ENCODE measurements at regions not wholly inside any gene's neighbourhood (a gene's known extent, or its start where the extent isn't known, plus 50 kb on each side); places are given as distances from the start of the nearest gene placed in this dataset.

DNA sequence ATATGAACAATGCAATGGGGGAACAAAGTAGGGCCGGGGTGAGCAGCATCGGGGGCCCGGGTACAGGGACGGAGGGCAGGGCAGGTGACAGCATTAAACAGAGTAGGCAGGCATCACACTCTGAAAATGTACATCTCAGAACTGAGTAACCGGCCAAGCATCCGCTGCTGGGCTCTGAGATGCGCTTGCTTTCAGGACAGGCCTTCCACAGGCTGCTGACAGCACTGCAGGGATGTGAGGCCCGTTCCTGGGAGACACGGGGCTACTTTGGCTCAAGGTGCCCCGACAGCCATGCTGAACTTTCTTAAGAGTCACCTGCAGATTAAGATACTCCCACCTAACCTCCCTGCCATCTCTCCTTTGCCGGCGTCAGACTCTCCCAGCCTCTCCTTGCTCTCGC is 64.3 kb upstream of the FGFR2 start:
- no peak for DNase-seq (ENCODE audit: low read depth)

DNA sequence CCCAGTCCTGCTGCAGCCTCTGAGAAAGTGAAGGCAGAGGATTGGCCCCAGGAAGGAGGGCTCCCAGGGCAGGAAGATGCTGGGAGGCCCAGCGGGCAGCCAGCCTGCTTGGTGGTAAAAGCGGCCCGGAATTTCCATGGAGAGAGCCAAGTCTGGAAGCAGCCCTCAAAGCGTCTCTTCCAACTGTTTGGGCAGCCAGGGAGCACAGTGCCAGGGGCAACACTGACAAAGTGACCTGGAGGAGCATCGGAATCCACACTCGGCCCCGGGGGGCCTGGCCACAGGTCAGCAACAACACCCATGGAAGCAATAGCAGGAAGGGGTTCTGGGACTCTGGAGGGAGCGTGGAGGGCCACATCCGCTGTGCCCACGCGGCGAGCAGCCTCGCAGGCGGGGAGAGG is 63.2 kb upstream of the FGFR2 start:
- no peak for DNase-seq (ENCODE audit: low read depth)

DNA sequence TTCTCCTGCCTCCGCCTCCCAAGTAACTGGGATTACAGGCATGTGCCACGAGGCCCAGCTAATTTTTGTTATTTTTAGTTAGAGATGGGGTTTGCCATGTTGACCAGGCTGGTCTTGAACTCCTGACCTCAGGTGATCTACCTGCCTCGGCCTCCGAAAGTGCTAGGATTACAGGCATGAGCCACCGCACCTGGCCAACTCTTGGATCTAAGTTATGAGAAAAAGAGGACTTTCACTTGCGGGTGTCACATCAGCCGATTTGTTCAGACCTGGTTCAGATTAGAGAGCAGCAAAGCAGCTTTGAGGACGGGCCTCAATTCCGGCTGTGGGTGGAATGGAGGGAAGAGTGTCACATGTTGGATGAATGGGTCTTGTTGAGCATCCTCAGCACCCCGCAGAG is 61.0 kb upstream of the FGFR2 start:
- no peak for DNase-seq (ENCODE audit: low read depth)

DNA sequence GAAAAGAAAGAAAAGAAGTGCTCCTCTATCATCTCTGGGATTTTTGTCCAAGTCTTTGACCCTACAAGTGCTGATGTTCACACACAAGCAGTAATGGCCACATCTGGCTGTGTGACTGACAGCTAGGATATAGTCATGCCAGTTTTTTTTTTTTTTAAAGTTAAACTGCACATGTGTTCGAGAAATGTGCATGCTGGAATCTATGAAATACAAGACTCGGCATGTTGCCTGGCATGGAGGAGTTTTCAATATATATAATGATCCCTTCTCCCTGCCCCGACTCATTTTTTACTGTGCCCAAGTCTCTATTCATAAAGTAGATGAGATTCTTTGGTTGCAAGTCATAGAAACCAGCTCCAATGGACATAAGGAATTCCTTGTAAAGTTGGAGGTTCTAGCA is 60.4 kb upstream of the FGFR2 start:
- DNase-seq (ENCODE audit: low read depth): no peak

DNA sequence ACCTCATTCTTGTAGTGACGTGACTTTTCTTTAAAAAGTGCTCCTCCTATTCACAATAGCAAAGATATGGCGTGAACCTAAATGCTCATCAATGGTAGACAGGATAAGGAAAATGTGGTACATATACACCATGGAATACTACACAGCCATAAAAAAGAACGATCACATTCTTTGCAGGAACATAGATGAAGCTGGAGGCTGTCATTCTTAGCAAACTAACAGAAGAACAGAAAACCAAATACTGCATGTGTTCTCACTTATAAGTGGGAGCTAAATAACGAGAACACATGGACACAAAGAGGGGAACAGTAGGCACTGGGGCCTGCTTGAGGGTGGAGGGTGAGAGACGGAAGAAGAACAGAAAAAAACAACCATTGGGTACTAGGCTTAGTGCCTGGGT is 59.9 kb upstream of the FGFR2 start:
- DNase-seq (ENCODE audit: low read depth): no peak

DNA sequence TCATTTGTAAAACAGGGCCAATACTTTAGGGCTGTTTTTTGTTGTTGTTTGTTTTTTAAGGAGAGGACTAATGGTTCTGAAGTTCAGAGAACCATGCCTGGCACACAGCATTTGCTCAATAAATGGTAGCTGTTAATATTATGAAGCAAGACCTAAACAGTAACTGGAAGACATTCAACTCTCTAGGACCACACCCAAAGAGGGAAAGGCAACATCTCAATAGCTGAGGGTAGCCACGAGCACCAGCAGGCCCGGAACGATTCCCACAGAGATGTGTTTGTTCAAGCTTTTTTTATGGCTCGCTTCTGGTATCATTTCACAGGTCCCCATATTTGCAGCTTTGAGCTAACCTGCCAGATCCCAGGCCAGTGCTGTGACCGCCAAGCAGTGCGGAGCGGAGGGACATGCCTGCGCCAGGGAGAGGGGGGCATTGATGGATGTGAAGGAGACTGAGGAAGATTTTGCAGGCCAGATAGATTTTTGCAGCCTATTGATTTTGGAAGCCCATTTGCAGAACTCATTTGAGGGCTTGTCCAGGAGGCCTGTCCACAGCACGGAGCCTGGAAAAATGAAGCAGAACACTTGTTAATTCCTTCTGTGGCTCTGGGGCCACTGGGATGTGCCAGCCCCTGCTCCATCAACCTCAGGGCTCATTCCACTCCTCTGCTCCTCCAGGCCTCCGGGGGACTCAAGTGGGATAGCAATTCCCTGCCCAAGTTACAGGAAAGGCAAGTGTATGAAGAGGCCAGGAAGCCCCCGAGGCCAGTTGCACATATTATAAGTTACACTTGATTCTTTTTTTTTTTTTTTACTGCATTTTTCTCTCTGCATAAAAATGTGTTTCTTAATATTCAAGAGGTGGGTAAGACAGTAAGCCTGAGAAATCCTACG is 57.3 kb upstream of the FGFR2 start:
- DNase-seq (ENCODE audit: low read depth): no peak

DNA sequence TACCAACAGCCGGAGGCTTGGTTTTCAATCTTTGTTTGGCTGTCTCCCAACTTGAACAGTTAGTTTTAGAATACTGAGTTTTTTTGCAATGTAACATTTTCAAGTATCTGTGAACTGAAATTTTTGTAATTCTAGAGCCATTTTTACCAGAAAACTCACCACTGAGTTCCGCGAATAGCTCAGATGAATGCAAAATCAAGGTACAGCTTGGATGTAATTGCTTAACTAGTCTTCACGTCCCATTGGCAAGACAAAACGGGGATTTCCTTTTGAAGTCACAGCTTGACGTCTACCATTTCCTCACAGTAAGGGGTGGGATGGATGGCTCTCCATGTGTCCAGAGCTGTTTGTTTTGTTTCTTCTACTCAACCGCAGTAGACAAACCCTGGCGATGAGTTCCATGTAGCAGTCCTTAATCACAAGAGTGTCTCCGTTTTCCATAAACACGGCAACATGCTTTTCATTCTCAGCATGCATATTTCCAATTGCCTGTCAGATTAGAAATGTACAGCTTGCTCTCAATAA is 55.8 kb upstream of the FGFR2 start:
- no peak for DNase-seq (ENCODE audit: low read depth)

DNA sequence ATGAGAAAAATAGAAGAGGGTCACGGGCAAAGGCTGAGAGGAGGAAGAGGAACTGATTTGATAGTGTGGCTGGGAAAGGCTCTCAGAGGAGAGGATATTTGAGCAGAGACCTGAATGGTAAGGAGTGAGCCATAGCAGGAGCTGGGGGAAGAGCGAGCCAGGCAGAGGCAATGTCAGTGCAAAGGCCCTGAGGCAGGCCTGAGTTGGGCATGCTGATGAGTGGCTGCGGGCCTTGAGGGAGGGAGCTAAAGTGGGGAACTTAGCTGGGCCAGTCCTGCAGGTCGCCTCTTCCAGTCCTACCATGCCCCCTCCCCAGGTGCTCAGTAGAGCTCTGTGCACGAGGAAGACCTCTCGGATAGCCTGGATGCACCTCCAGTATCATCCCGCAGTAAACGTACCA is 55.4 kb upstream of the FGFR2 start:
- DNase-seq (ENCODE audit: low read depth): no peak

DNA sequence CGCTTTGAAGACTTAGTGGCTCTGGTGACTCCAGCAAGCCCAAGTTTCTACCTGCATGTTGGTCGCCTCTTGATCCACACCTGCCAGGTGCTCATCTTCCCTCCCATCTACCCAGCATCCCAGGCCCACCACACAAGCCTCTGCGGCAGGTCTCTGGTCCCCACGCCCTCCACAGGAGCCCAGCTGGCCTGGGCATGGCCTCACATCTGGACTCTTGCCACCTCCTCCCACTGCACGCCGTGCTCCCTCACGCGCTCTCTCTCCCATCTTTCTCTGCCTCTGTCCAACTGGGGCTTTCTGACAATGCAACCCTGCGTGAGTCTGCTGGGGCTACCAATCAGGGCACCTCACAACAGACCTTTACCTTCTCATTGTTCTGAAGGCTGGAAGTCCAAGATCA is 50.2 kb upstream of the FGFR2 start:
- no peak for DNase-seq (ENCODE audit: low read depth)

DNA sequence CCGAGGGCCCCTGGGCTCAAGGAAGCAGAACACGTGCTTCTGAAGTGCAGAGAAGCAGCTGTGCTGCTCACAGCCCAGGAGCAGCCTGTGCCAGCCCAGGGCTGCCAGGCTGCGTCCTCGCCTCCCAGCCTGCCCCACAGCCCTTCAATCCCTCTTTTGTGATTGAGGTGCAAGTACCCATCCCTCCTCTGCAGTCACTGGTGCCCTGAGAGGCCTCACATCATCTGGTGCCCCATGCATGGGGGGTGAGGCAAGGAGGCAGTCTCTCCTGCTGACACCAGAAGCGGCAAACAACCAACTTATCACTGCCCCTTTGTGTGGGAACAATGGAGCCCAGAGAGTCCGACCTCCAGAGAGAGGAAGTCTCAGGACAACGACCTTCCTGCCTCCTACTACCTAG is 49.8 kb upstream of the FGFR2 start:
- DNase-seq (ENCODE audit: low read depth): no peak
